Calu3 (cell line): ENCODE measurements at regions not wholly inside any gene's neighbourhood (a gene's known extent, or its start where the extent isn't known, plus 50 kb on each side); places are given as distances from the start of the nearest gene placed in this dataset.

Experiments
- BruUV-seq: library from RNA; stranded (reverse); fragments of 400-500 nt; replicated peaks from 2 replicates; lab custom pipeline; 2021; lab: Mats Ljungman, UMichigan
- CTCF ChIA-PET: fragments of 300-600 bp; sonication (Branson Sonifier 250); formaldehyde crosslinking; loops from one replicate; lab custom pipeline; 2022; ENCODE audit warnings: antibody characterized with exemption; lab: Charles Lee
- DNase-seq: peaks from one replicate; pipeline ENCODE4 v3.0.0; 2022
- H3K27ac Mint-ChIP-seq: one replicate; pipeline ENCODE4 v1.8.0; 2022; ENCODE audit warnings: mixed read lengths; ENCODE audit not compliant: unreplicated experiment
- H3K27me3 Mint-ChIP-seq: one replicate; pipeline ENCODE4 v1.8.0; 2022; ENCODE audit warnings: mixed read lengths; ENCODE audit not compliant: unreplicated experiment
- H3K36me3 Mint-ChIP-seq: one replicate; pipeline ENCODE4 v1.8.0; 2022; ENCODE audit warnings: mild to moderate bottlenecking, moderate library complexity, mixed read lengths; ENCODE audit not compliant: insufficient read depth, unreplicated experiment
- H3K4me1 Mint-ChIP-seq: one replicate; pipeline ENCODE4 v1.8.0; 2022; ENCODE audit warnings: mild to moderate bottlenecking, low read depth, mixed read lengths; ENCODE audit not compliant: unreplicated experiment
- H3K4me3 Mint-ChIP-seq: one replicate; pipeline ENCODE4 v1.8.0; 2022; ENCODE audit warnings: mild to moderate bottlenecking, low read depth, moderate library complexity, mixed read lengths; ENCODE audit not compliant: unreplicated experiment
- H3K9me3 Mint-ChIP-seq: one replicate; pipeline ENCODE4 v1.8.0; 2022; ENCODE audit warnings: low read depth, mixed read lengths; ENCODE audit not compliant: unreplicated experiment
- CTCF ChIP-seq: fragments of 200-600 bp; IDR thresholded peaks from one replicate; pipeline ENCODE4 v1.8.0; 2022; ENCODE audit warnings: antibody characterized with exemption; ENCODE audit not compliant: unreplicated experiment
- intact Hi-C: fragments of 100-400 bp; cut with micrococcal nuclease; formaldehyde crosslinking; loops from one replicate; pipeline ENCODE4 v1.10.0; 2022; ENCODE audit not compliant: unreplicated experiment

GRCh38 chr1:215457213-215457612 is 109.9 kb upstream of the KCTD3 start:
- DNase-seq: no peak
- Mint-ChIP-seq H3K27ac (no peak overlapping the region), H3K4me1 (peaks cover 17% of the 10 kb centered on the region), H3K4me3 (no peak overlapping the region), H3K27me3 (no peaks in the 10 kb centered on the region), H3K9me3 (no peaks in the 10 kb centered on the region), H3K36me3 (no peaks in the 10 kb centered on the region)
- CTCF ChIA-PET: no interaction called here
- no TSS peak for BruUV-seq
- intact Hi-C loops: loop anchor here (5.0 kb wide), 1 partner anchor 90 kb away; no protein-coding TSS in a partner anchor
- TF ChIP-seq CTCF: no peak

- CTCF ChIA-PET: interaction anchor here (0.9 kb wide), 1 partner anchor 85 kb away, joined by 3 read pairs; no protein-coding TSS in a partner anchor
- peak; percentile 37 for DNase-seq
- Mint-ChIP-seq H3K4me3 (no peak overlapping the region), H3K27me3 (no peaks in the 10 kb centered on the region), H3K4me1 (peaks cover 17% of the 10 kb centered on the region), H3K9me3 (no peaks in the 10 kb centered on the region), H3K36me3 (no peaks in the 10 kb centered on the region), H3K27ac (peak overlapping the region; percentile 43)
- intact Hi-C loops: loop anchor here (5.0 kb wide), 1 partner anchor 91 kb away; no protein-coding TSS in a partner anchor
- no TSS peak for BruUV-seq
- TF ChIP-seq CTCF: no peak
These were observed 109.0 kb upstream of the KCTD3 start for GRCh38 chr1:215458104-215458503.

- BruUV-seq: no TSS peak
- Mint-ChIP-seq H3K27ac (peak overlapping the region; percentile 43), H3K27me3 (no peaks in the 10 kb centered on the region), H3K4me1 (peaks cover 17% of the 10 kb centered on the region), H3K4me3 (no peak overlapping the region), H3K36me3 (no peaks in the 10 kb centered on the region), H3K9me3 (no peaks in the 10 kb centered on the region)
- CTCF ChIA-PET: interaction anchor here (0.9 kb wide), 1 partner anchor 84 kb away, joined by 3 read pairs; no protein-coding TSS in a partner anchor
- DNase-seq: no peak
- no peak for TF ChIP-seq CTCF
- intact Hi-C loops: loop anchor here (5.0 kb wide), 1 partner anchor 91 kb away; no protein-coding TSS in a partner anchor
These were observed 108.5 kb upstream of the KCTD3 start for GRCh38 chr1:215458562-215458961.

- intact Hi-C loops: loop anchor here (5.0 kb wide), 1 partner anchor 92 kb away; no protein-coding TSS in a partner anchor
- H3K27me3 Mint-ChIP-seq: no peaks in the 10 kb centered on the region
- H3K36me3 Mint-ChIP-seq: no peaks in the 10 kb centered on the region
- CTCF ChIA-PET: interaction anchor here (0.9 kb wide), 1 partner anchor 84 kb away, joined by 3 read pairs; no protein-coding TSS in a partner anchor
- BruUV-seq: no TSS peak
- DNase-seq: no peak
- H3K4me3 Mint-ChIP-seq: no peak overlapping the region
- no peak for TF ChIP-seq CTCF
- no peak overlapping the region for H3K27ac Mint-ChIP-seq
- H3K9me3 Mint-ChIP-seq: no peaks in the 10 kb centered on the region
- H3K4me1 Mint-ChIP-seq: peaks cover 17% of the 10 kb centered on the region
These were observed 108.0 kb upstream of the KCTD3 start for GRCh38 chr1:215459136-215459535.
